Epidermal melanocyte (primary cell): ENCODE measurements at regions not wholly inside any gene's neighbourhood (a gene's known extent, or its start where the extent isn't known, plus 50 kb on each side); places are given as distances from the start of the nearest gene placed in this dataset.
"Not testable (repeated sequence)": the region's sequence is repeated elsewhere in the genome, so short reads cannot be mapped to it uniquely, and the experiment has no call there.

Source experiments
- DNase-seq: peaks from one replicate; pipeline ENCODE4 v3.0.0; 2011; ENCODE audit warnings: low spot score; ENCODE audit not compliant: insufficient read length

DNA sequence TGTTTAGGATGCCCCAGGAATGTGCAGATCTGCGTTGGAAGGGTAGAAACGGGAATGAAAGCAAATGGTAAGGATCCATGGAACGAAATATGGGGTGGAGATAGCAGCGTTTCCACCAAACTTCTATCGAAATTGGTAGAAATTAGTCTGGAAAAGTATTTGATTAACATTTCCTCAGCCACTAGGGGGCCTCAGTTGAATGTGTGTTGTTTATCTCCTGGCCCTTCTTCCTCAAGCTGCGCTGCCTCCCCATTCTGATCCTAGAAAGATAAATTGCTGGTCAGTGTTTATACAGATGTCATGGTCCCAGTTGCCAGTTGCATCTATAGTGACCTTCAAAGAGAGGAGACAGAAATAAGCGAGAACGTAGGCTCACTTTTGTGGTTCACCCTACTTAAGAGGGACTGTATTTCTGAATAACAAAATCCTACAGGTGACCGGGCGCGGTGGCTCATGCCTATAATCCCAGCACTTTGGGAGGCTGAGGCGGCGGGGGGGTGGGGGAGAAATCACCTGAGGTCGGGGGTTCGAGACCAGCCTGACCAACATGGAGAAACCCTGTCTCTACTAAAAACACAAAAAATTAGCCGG is 457.1 kb downstream of the SQOR start:
- no peak for DNase-seq

- DNase-seq = not testable (repeated sequence)
Observed at GRCh38 chr15:46098006-46098405, 463.2 kb downstream of the SQOR start.

- DNase-seq = no peak
Observed at GRCh38 chr15:46110755-46111154, 475.9 kb downstream of the SQOR start.

DNA sequence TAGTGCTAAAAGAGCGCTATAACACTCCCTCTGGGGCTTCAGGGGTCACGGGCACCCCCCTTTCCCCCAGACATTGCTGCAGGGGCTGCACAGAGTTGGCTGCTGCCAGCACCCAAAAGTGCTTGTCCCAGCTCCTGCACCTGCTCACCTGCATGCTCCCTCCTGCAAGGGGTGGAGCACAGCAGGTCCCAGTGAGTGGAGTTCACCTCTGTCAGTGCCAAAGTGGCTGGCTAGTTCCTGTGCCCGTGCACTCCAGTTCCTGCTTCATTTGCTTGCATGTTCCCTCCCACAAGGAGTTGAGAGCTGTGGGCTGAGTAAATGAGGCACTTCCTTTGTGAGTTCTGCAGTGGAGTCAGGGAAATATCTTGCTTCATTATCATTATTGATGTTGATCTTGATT is 476.9 kb downstream of the SQOR start:
- no peak for DNase-seq

GRCh38 chr15:46117071-46117470 is 482.2 kb downstream of the SQOR start:
- no peak for DNase-seq

GRCh38 chr15:46120713-46121112 is 485.9 kb downstream of the SQOR start:
- DNase-seq = no peak

DNA sequence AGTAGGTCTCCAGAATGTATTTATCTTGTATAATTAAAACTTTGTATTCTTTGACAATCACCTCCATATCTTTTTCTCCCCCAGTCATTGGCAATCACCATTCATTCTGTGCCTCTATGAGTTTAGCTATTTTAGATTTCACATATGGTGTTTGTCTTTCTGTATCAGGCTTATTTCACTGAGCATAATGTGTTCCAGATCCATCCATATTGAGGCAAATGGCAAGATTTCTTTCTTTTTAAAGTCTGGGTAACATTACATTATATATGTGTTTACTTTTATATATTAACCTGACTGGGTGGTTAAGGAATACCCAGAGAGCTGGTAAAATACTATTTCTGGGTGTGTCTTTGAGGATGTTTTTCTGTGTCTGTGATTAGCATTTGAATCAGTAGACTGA is 486.6 kb downstream of the SQOR start:
- DNase-seq = no peak

DNA sequence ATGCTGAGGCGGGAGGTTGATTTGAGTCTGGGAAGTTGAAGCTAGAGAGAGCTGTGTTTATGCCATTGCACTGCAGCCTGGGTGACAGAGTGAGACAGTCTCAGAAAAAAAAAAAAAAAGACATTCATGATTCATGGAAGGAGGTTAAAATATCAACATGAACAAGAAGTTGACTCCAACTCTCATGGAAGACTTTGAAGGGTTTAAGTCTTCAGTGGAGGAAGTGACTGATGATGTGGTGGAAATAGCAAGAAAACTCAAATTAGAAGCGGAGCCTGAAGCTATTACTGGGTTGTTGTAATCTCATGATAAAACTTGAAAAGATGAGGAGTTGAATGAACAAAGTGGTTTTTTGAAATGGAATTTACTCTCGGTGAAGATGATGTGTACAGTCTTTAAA is 491.8 kb downstream of the SQOR start:
- DNase-seq = no peak

- DNase-seq = no peak
Observed at GRCh38 chr15:46127361-46127874, 492.6 kb downstream of the SQOR start.

GRCh38 chr15:46129145-46129544 is 494.3 kb downstream of the SQOR start:
- no peak for DNase-seq

DNA sequence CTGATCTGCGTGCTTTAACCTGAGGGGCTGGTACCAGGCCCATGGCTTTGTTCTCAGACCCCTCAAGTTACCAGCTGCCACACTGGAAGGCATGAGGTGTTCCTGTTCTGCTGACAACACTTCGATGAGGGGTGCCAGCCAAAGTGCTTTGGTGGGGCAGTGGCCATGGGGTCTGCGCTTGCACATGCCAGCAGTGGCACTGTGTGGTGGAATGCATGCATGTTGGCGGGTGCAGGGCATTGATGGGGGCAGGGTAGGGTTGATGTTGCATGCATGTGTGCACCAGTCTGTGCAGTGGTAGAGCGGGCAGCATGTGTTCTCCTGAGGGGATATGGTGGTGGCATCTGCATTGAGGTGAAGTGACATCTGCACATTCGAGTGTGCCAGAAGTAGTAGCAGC is 497.0 kb downstream of the SQOR start:
- DNase-seq = no peak

GRCh38 chr15:46137443-46137842 is 502.6 kb downstream of the SQOR start:
- no peak for DNase-seq

GRCh38 chr15:46146002-46146401 is 511.2 kb downstream of the SQOR start:
- DNase-seq = no peak

DNA sequence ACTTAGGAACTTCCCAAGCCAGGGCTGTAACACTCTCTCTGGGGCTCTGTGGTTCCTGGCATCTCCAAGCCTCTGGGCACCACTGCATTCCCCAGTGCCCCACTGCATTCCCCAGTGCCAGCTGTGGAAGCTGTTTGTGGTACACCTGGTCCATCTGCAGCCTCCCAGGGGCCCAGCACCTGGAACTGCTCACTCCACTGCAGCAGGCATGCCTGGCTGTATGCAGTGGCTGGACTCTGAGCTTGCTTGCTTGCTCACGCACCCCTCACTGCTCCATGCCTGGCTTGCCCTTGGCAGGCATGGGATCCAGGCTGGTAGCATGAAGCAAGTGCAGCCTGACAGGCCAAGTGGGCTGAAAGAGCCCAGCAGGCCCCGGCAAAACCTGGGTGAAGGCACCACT is 512.1 kb downstream of the SQOR start:
- DNase-seq = no peak

DNA sequence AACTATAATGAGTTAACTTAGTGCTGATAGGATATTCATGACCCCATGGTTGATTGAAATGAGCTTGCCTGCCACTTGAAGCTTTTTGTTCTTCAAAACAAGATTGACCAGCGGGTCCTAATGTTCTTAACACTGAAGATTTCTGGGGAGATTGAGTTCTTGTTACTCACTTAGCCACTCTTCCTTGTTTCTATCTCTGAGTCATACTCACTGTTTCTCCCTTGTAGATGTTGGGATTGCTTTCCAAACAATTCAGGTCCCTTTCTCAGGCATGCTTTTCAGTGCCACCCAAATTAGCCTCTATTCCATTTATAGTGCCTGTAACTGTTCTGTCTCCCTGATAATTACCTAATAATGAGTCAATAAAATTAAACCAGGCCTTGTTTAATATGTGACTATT is 517.0 kb downstream of the SQOR start:
- no peak for DNase-seq

DNA sequence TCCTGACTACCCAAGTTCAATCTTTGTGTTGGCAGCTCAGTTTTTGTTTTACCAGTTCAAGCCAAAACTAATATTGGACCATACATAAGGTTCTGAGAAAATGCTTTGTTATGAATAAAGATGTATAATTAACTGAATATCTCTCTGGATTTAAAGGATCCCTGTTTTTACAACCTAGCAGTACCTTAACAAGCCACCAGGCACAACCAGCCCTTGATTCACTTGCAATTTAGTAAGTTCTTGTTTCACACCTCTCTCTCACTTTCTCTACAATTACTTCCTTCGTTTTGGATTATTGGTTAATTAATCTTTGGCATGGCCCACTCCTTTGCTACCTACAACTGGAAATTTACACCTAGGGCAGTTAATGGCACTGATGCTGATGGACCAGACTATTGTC is 531.9 kb downstream of the SQOR start:
- DNase-seq = no peak

GRCh38 chr15:46170326-46170725 is 535.5 kb downstream of the SQOR start:
- DNase-seq = no peak

DNA sequence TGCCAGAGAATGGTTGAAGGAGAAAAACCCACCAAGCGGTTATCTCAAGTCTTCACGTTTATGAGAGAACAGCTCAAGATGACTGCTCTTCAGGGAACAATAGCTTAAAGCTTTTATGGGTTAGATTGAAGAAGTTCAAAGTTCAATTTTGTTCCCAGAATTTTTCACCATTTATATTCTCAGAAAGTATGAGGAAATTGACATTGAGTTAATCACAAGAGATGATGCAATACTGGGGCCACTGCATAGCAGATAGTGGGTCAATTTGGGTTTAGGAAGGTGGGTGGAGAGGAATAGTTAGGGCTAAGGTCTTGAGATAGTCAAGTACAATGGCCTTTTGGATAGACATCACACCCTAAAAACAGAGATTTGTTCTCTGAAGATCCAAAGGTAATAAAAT is 539.3 kb downstream of the SQOR start:
- DNase-seq = no peak

- DNase-seq = no peak
Observed at GRCh38 chr15:46177219-46177618, 542.4 kb downstream of the SQOR start.

GRCh38 chr15:46178138-46178537 is 543.3 kb downstream of the SQOR start:
- DNase-seq = no peak

GRCh38 chr15:46207341-46207740 is 572.5 kb downstream of the SQOR start:
- DNase-seq = no peak

DNA sequence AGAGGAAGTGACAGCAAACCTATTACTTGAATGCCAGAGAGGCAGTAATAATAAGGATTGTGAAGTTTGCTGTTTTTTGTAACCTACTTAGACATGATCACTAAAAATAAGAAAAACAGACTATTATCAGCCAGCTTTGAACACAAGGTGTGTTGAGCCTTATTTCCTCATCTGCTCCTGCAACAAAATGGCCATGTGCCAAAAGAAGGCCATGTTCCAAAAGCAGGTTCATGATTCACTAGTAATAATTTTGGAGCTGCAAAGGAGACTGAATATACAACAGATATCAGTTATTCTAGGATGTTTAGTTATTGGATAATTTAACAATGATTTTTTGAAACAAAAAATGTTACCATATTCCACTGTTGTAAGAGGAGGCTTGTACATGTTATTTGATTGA is 578.7 kb downstream of the SQOR start:
- no peak for DNase-seq

GRCh38 chr15:46222826-46223225 is 588.0 kb downstream of the SQOR start:
- no peak for DNase-seq

GRCh38 chr15:46229263-46229662 is 594.4 kb downstream of the SQOR start:
- no peak for DNase-seq
